ENCODE measurements at regions not wholly inside any gene's neighbourhood (a gene's known extent, or its start where the extent isn't known, plus 50 kb on each side); places are given as distances from the start of the nearest gene placed in this dataset.

GRCh38 chr1:209493559-209493958, 90.0 kb upstream of the CAMK1G start:
- H3K4me1 ChIP-seq (ENCODE audit: low read length): no peaks in the 10 kb centered on the region
- no peak overlapping the region for H3K27ac ChIP-seq (ENCODE audit: low read length)
- H2AFZ ChIP-seq (ENCODE audit: low read length): no peak overlapping the region
- no peak for TF ChIP-seq CTCF (IDR thresholded peaks at IDR 0.05; ENCODE audit: low read length)
- no peak for TF ChIP-seq EZH2phosphoT487 (IDR thresholded peaks at IDR 0.05; ENCODE audit: low read length)
- TF ChIP-seq EZH2 (optimal IDR thresholded peaks at IDR 0.05; ENCODE audit: low read depth, low read length): no peak
- H4K20me1 ChIP-seq (ENCODE audit: insufficient read depth, low read length): no peaks in the 10 kb centered on the region
- H3K4me3 ChIP-seq (ENCODE audit: low read length): no peak overlapping the region
- no peaks in the 10 kb centered on the region for H3F3A ChIP-seq (ENCODE audit: insufficient read depth, low read length)
- H3K36me3 ChIP-seq (replicated peaks; ENCODE audit: insufficient read depth, low read length): no peaks in the 10 kb centered on the region
- no peak overlapping the region for H3K4me2 ChIP-seq (ENCODE audit: low read depth, low read length)
- no peaks in the 10 kb centered on the region for H3K9me3 ChIP-seq (replicated peaks; ENCODE audit: insufficient read depth, low read length)
- H3K27me3 ChIP-seq (replicated peaks; ENCODE audit: insufficient read depth, low read length): no peaks in the 10 kb centered on the region
- no peak overlapping the region for H3K9ac ChIP-seq (ENCODE audit: low read length)
- H3K9me2 ChIP-seq (replicated peaks; ENCODE audit: insufficient read depth, low read length): no peaks in the 10 kb centered on the region
- H3K79me2 ChIP-seq (ENCODE audit: low read length): no peaks in the 10 kb centered on the region
- DNase-seq: no peak

- H3K9me3 ChIP-seq (replicated peaks; ENCODE audit: insufficient read depth, low read length): no peaks in the 10 kb centered on the region
- TF ChIP-seq EZH2 (optimal IDR thresholded peaks at IDR 0.05; ENCODE audit: low read depth, low read length) (no peak), CTCF (IDR thresholded peaks at IDR 0.05; ENCODE audit: low read length) (no peak), EZH2phosphoT487 (IDR thresholded peaks at IDR 0.05; ENCODE audit: low read length) (no peak)
- H4K20me1 ChIP-seq (ENCODE audit: insufficient read depth, low read length): no peaks in the 10 kb centered on the region
- H3F3A ChIP-seq (ENCODE audit: insufficient read depth, low read length): no peaks in the 10 kb centered on the region
- H3K4me2 ChIP-seq (ENCODE audit: low read depth, low read length): no peak overlapping the region
- DNase-seq: peak; percentile 37
- no peak overlapping the region for H3K4me3 ChIP-seq (ENCODE audit: low read length)
- H3K36me3 ChIP-seq (replicated peaks; ENCODE audit: insufficient read depth, low read length): no peaks in the 10 kb centered on the region
- no peaks in the 10 kb centered on the region for H3K27me3 ChIP-seq (replicated peaks; ENCODE audit: insufficient read depth, low read length)
- H3K9ac ChIP-seq (ENCODE audit: low read length): no peak overlapping the region
- no peaks in the 10 kb centered on the region for H3K79me2 ChIP-seq (ENCODE audit: low read length)
- no peaks in the 10 kb centered on the region for H3K4me1 ChIP-seq (ENCODE audit: low read length)
- no peaks in the 10 kb centered on the region for H3K9me2 ChIP-seq (replicated peaks; ENCODE audit: insufficient read depth, low read length)
- no peak overlapping the region for H2AFZ ChIP-seq (ENCODE audit: low read length)
- H3K27ac ChIP-seq (ENCODE audit: low read length): no peak overlapping the region
These were observed 85.8 kb upstream of the CAMK1G start for GRCh38 chr1:209497729-209498128.

- no peaks in the 10 kb centered on the region for H3F3A ChIP-seq (ENCODE audit: insufficient read depth, low read length)
- no peaks in the 10 kb centered on the region for H4K20me1 ChIP-seq (ENCODE audit: insufficient read depth, low read length)
- no peak for DNase-seq
- no peak overlapping the region for H3K4me3 ChIP-seq (ENCODE audit: low read length)
- H3K79me2 ChIP-seq (ENCODE audit: low read length): no peaks in the 10 kb centered on the region
- H3K9me3 ChIP-seq (replicated peaks; ENCODE audit: insufficient read depth, low read length): no peaks in the 10 kb centered on the region
- H3K36me3 ChIP-seq (replicated peaks; ENCODE audit: insufficient read depth, low read length): no peaks in the 10 kb centered on the region
- no peaks in the 10 kb centered on the region for H3K4me1 ChIP-seq (ENCODE audit: low read length)
- H3K27ac ChIP-seq (ENCODE audit: low read length): no peak overlapping the region
- H2AFZ ChIP-seq (ENCODE audit: low read length): no peak overlapping the region
- no peak overlapping the region for H3K4me2 ChIP-seq (ENCODE audit: low read depth, low read length)
- no peak overlapping the region for H3K9ac ChIP-seq (ENCODE audit: low read length)
- H3K27me3 ChIP-seq (replicated peaks; ENCODE audit: insufficient read depth, low read length): no peaks in the 10 kb centered on the region
- no peaks in the 10 kb centered on the region for H3K9me2 ChIP-seq (replicated peaks; ENCODE audit: insufficient read depth, low read length)
- no peak for TF ChIP-seq EZH2phosphoT487 (IDR thresholded peaks at IDR 0.05; ENCODE audit: low read length)
- no peak for TF ChIP-seq CTCF (IDR thresholded peaks at IDR 0.05; ENCODE audit: low read length)
- TF ChIP-seq EZH2 (optimal IDR thresholded peaks at IDR 0.05; ENCODE audit: low read depth, low read length): no peak
These were observed 82.5 kb upstream of the CAMK1G start for GRCh38 chr1:209500993-209501392.

Data from MM.1S (cell line).